ENCODE measurements at regions not wholly inside any gene's neighbourhood (a gene's known extent, or its start where the extent isn't known, plus 50 kb on each side); places are given as distances from the start of the nearest gene placed in this dataset.

DNA sequence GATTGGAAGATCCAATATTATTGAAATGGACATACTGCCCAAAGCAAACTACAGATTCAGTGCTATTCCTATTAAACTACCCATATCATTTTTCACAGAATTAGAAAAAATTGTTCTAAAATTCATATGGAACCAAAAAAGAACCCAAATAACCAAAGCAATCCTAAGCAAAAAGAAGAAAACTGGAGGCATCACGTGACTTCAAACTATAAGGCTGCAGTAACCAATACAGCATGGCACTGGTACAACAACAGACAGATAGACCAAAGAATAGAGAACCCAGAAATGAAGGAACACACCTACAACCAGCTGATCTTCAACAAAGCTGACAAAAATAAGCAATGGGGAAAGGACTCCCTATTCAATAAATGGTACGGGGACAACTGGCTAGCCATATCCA, 765.4 kb downstream of the SORCS3 start:
- H3K4me1 ChIP-seq (replicated peaks): no peaks in the 10 kb centered on the region
- H3K27ac ChIP-seq: no peak overlapping the region
- TF ChIP-seq POLR2A (IDR thresholded peaks at IDR 0.05): no peak
- TF ChIP-seq, protein P1, sequence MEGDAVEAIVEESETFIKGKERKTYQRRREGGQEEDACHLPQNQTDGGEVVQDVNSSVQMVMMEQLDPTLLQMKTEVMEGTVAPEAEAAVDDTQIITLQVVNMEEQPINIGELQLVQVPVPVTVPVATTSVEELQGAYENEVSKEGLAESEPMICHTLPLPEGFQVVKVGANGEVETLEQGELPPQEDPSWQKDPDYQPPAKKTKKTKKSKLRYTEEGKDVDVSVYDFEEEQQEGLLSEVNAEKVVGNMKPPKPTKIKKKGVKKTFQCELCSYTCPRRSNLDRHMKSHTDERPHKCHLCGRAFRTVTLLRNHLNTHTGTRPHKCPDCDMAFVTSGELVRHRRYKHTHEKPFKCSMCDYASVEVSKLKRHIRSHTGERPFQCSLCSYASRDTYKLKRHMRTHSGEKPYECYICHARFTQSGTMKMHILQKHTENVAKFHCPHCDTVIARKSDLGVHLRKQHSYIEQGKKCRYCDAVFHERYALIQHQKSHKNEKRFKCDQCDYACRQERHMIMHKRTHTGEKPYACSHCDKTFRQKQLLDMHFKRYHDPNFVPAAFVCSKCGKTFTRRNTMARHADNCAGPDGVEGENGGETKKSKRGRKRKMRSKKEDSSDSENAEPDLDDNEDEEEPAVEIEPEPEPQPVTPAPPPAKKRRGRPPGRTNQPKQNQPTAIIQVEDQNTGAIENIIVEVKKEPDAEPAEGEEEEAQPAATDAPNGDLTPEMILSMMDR (IDR thresholded peaks at IDR 0.05): no peak
- TF ChIP-seq POLR2AphosphoS5 (IDR thresholded peaks at IDR 0.05): no peak
- intact Hi-C loops (cut with DNase I): no loop called here
- no peak overlapping the region for H3K4me3 ChIP-seq
- no peaks in the 10 kb centered on the region for H3K27me3 ChIP-seq (replicated peaks; ENCODE audit: insufficient read depth)
- H3K9me3 ChIP-seq: no peaks in the 10 kb centered on the region
- 86% methylated on average over 2 of the region's 2 CpGs for WGBS
- no peaks in the 10 kb centered on the region for H3K36me3 ChIP-seq
- DNase-seq (ENCODE audit: low spot score): no peak

- no peaks in the 10 kb centered on the region for H3K27me3 ChIP-seq (replicated peaks; ENCODE audit: insufficient read depth)
- H3K9me3 ChIP-seq: no peaks in the 10 kb centered on the region
- intact Hi-C loops (cut with DNase I): no loop called here
- WGBS: 32% methylated on average over 4 of the region's 4 CpGs
- no peak overlapping the region for H3K27ac ChIP-seq
- no peaks in the 10 kb centered on the region for H3K36me3 ChIP-seq
- H3K4me3 ChIP-seq: no peak overlapping the region
- TF ChIP-seq POLR2A (IDR thresholded peaks at IDR 0.05) (no peak), POLR2AphosphoS5 (IDR thresholded peaks at IDR 0.05) (no peak)
- TF ChIP-seq, protein P1 (IDR thresholded peaks at IDR 0.05): no peak
- no peaks in the 10 kb centered on the region for H3K4me1 ChIP-seq (replicated peaks)
- DNase-seq (ENCODE audit: low spot score): no peak
Observed at GRCh38 chr10:105398202-105398601, 757.1 kb downstream of the SORCS3 start.

DNA sequence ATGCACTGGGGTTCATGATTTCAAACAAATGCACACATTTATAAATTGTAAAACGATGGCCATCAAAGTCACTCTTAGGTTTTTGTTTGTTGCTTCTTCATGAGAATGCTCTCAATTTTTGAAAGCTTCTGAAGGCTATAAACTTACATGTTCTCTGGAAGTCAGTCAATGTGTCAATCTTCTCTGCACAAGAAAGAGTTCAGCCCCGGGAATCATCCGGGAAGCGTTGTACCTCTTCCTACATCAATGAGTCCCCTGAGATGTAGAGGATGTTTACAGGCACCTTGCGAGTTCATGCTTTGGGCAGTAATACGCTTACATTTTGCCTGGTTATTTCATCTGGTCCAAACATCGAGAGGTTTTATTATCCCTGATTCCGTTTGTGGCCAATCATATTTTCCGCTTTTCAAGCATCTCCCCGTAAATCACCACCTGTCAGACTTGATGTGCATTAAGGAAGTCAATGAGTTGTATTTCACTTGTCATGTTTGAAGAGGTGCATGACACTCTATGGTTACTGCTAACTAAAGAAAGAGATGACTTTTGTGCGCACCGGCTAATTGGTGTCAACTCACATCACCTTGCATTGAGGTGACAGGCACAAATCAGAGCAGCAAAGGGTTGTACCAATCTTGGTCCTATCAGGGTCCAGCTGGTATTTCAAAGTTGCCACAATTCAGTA, 750.7 kb downstream of the SORCS3 start:
- Histone ChIP-seq H3K36me3 (no peaks in the 10 kb centered on the region), H3K27me3 (replicated peaks; ENCODE audit: insufficient read depth) (no peaks in the 10 kb centered on the region), H3K9me3 (no peaks in the 10 kb centered on the region), H3K27ac (no peak overlapping the region), H3K4me1 (replicated peaks) (no peaks in the 10 kb centered on the region), H3K4me3 (no peak overlapping the region)
- no peak for DNase-seq (ENCODE audit: low spot score)
- TF ChIP-seq POLR2A (IDR thresholded peaks at IDR 0.05) (no peak), POLR2AphosphoS5 (IDR thresholded peaks at IDR 0.05) (no peak)
- TF ChIP-seq, protein P1 (IDR thresholded peaks at IDR 0.05): no peak
- intact Hi-C loops (cut with DNase I): no loop called here
- WGBS: 90% methylated on average over 12 of the region's 12 CpGs

DNA sequence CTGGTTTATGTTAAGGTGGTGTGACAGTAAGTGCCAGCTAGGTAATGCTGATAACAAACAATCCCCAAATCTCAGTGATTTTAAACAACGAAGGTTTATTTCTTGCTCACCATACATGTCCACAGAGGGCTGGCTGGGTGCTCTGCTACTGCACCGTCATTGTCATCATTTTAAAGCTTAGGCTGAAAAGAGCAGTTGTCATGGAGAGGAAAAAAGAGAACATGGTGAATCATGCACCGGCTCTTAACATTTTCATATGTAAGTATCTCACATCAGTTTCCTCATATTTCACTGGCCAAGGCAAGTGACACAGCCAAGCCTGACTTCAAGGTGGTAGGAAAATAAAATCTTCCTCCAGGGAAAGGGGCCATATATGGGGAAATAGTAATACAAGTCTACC, 746.9 kb downstream of the SORCS3 start:
- WGBS: 90% methylated on average over 3 of the region's 3 CpGs
- no peak overlapping the region for H3K4me3 ChIP-seq
- TF ChIP-seq POLR2A (IDR thresholded peaks at IDR 0.05) (no peak), POLR2AphosphoS5 (IDR thresholded peaks at IDR 0.05) (no peak)
- TF ChIP-seq, protein P1 (IDR thresholded peaks at IDR 0.05): no peak
- intact Hi-C loops (cut with DNase I): no loop called here
- no peaks in the 10 kb centered on the region for H3K9me3 ChIP-seq
- H3K27me3 ChIP-seq (replicated peaks; ENCODE audit: insufficient read depth): no peaks in the 10 kb centered on the region
- no peak overlapping the region for H3K27ac ChIP-seq
- no peaks in the 10 kb centered on the region for H3K4me1 ChIP-seq (replicated peaks)
- no peaks in the 10 kb centered on the region for H3K36me3 ChIP-seq
- DNase-seq (ENCODE audit: low spot score): no peak

DNA sequence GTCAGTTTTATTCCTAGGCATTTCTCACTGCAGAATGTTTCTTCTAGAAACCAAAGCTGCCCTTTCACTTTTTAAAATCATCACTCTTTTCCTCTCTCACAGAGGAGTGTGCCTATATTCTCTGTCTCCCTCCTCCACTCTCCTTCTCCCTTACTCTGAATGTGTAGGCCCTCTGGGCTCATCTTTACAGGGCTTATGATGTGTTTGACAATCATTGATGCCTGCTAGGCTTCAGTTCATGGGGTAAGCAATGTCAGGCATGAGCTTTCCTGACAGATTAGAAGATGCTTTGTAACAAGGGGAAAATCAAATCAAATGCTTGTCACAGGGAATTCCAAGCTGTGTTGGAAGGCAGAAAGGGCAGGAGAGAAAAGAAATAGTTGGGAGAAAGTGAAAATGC, 742.9 kb downstream of the SORCS3 start:
- Histone ChIP-seq H3K9me3 (no peaks in the 10 kb centered on the region), H3K4me1 (replicated peaks) (no peaks in the 10 kb centered on the region), H3K27ac (no peak overlapping the region), H3K27me3 (replicated peaks; ENCODE audit: insufficient read depth) (no peaks in the 10 kb centered on the region), H3K4me3 (no peak overlapping the region), H3K36me3 (no peaks in the 10 kb centered on the region)
- TF ChIP-seq POLR2A (IDR thresholded peaks at IDR 0.05) (no peak), POLR2AphosphoS5 (IDR thresholded peaks at IDR 0.05) (no peak)
- TF ChIP-seq, protein P1 (IDR thresholded peaks at IDR 0.05): no peak
- intact Hi-C loops (cut with DNase I): no loop called here
- no peak for DNase-seq (ENCODE audit: low spot score)
